GM19395 (cell line): ENCODE measurements at regions not wholly inside any gene's neighbourhood (a gene's known extent, or its start where the extent isn't known, plus 50 kb on each side); places are given as distances from the start of the nearest gene placed in this dataset.

Source experiments
- ATAC-seq: cut with Tn5 transposase; IDR thresholded peaks from one replicate; pipeline ENCODE4 v1.9.1; 2021; ENCODE audit warnings: mild to moderate bottlenecking, moderate library complexity; ENCODE audit not compliant: unreplicated experiment

DNA sequence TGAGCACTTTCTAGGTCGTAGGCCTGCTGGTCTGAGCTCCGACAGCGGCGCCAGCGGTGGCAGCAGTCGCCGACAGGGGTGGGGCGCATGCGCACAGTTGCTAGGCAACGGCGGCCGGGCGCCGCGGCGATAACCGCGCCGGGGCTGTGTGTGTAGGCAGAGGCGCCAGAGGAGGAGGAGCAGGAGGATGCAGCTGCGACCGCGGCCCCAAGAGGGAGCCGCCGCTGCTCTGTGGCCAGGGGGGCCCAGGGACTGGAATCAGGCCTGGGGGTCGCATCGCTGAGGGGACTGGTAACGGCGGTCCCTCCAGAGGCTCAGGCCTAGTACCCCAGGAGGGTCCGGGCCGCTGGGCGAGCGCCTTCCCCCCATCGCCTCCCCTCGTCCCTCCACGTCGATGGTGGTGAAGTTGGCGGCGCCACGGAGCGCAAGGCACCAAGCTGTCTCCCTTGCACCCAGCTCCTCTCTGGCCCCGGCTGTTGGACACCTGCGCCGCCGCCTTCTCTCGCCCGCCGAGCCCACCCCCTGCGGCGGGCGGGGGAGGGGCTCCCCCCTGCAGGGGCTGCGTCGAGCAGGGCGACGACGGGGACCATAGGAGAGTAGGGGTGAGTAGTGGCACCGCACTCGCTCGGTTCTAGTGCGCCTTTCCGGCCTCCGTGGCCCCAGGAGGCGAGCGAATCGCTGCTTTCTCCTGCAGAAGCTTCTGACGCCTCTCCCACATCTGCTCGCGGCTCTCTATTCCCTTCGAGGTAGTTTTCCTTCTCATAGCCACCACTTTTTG, 58.6 kb upstream of the ZC4H2 start, which contains the start of gene ZC3H12B:
ZC3H12B (plus strand) TSS at position 159 of the 778 bp plus-strand sequence.
- peak; percentile 95 for ATAC-seq

DNA sequence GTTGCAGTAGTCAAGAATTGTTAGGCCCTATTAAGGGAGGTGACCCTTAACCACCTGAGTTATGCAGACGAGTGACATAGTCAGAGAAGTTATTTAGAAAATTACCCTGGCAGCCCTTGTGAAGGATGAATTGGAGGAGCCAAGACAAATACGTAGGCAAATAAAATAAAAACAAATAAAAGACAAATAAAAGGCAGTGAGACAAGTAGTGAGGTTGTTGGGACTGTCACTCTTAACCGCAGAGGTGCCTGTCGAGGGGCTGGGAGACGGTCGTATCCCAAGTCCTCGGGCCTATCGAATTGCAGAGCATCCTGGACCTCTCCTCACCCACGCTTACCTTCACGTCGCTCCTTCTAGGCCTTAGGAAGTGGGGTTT, 58.0 kb upstream of the ZC4H2 start:
- ATAC-seq, result no peak
